H9 (cell line): ENCODE measurements at regions not wholly inside any gene's neighbourhood (a gene's known extent, or its start where the extent isn't known, plus 50 kb on each side); places are given as distances from the start of the nearest gene placed in this dataset.

Source experiments
- DNase-seq: peaks from one replicate; pipeline ENCODE4 v3.0.0-alpha.2; 2017
- H2AFZ ChIP-seq: one replicate; pipeline ENCODE4 v1.6.1; 2013; ENCODE audit warnings: mild to moderate bottlenecking, low read length, control low read depth, moderate library complexity
- H2AK5ac ChIP-seq: 2 replicates; pipeline ENCODE4 v1.6.1; 2013; ENCODE audit warnings: low read length, control low read depth, mixed read lengths; ENCODE audit not compliant: insufficient read length
- H2BK120ac ChIP-seq: one replicate; pipeline ENCODE4 v1.6.1; 2013; ENCODE audit warnings: low read depth, mild to moderate bottlenecking, low read length, control low read depth, inconsistent platforms; ENCODE audit not compliant: poor library complexity, severe bottlenecking
- H2BK12ac ChIP-seq: 2 replicates; pipeline ENCODE4 v1.6.1; 2013; ENCODE audit warnings: low read length, control low read depth, mixed read lengths, low read depth; ENCODE audit not compliant: insufficient read length
- H2BK15ac ChIP-seq: 2 replicates; pipeline ENCODE4 v1.6.1; 2013; ENCODE audit warnings: low read depth, low read length, control low read depth
- H2BK20ac ChIP-seq: one replicate; pipeline ENCODE4 v1.6.1; 2013; ENCODE audit warnings: low read depth, mild to moderate bottlenecking, low read length, control low read depth, inconsistent platforms; ENCODE audit not compliant: poor library complexity, severe bottlenecking
- H2BK5ac ChIP-seq: 2 replicates; pipeline ENCODE4 v1.6.1; 2013; ENCODE audit warnings: low read length, control low read depth, mixed read lengths; ENCODE audit not compliant: insufficient read length
- H3K14ac ChIP-seq: 2 replicates; pipeline ENCODE4 v1.6.1; 2013; ENCODE audit warnings: low read length, control low read depth; ENCODE audit not compliant: insufficient read depth
- H3K18ac ChIP-seq: 2 replicates; pipeline ENCODE4 v1.6.1; 2013; ENCODE audit warnings: low read depth, mild to moderate bottlenecking, mixed read lengths, low read length, control low read depth; ENCODE audit not compliant: insufficient read length
- H3K23ac ChIP-seq: 2 replicates; pipeline ENCODE4 v1.6.1; 2013; ENCODE audit warnings: low read length, control low read depth, mixed read lengths, low read depth; ENCODE audit not compliant: insufficient read length
- H3K23me2 ChIP-seq: 2 replicates; pipeline ENCODE4 v1.6.1; 2013; ENCODE audit warnings: low read depth, mild to moderate bottlenecking, mixed read lengths, low read length, control low read depth; ENCODE audit not compliant: insufficient read length, poor library complexity, severe bottlenecking
- H3K27ac ChIP-seq: 2 replicates; pipeline ENCODE4 v1.5.1; 2013; ENCODE audit warnings: low read length, control low read depth, mixed read lengths, low read depth; ENCODE audit not compliant: insufficient read length
- H3K27me3 ChIP-seq: 2 replicates; pipeline ENCODE4 v1.6.1; 2013; ENCODE audit warnings: low read length, control low read depth, inconsistent platforms; ENCODE audit not compliant: insufficient read depth
- H3K4ac ChIP-seq: 2 replicates; pipeline ENCODE4 v1.6.1; 2013; ENCODE audit warnings: low read depth, mild to moderate bottlenecking, control low read depth, inconsistent platforms, low read length, moderate library complexity
- H3K4me1 ChIP-seq: 2 replicates; pipeline ENCODE4 v1.6.1; 2013; ENCODE audit warnings: low read length, control low read depth, inconsistent platforms; ENCODE audit not compliant: insufficient read depth
- H3K4me2 ChIP-seq: 2 replicates; pipeline ENCODE4 v1.6.1; 2013; ENCODE audit warnings: low read length, control low read depth, mixed read lengths; ENCODE audit not compliant: insufficient read length, insufficient read depth
- H3K56ac ChIP-seq: 2 replicates; pipeline ENCODE4 v1.6.1; 2013; ENCODE audit warnings: low read depth, mild to moderate bottlenecking, mixed read lengths, low read length, control low read depth; ENCODE audit not compliant: insufficient read length
- H3K79me1 ChIP-seq: 2 replicates; pipeline ENCODE4 v1.6.1; 2013; ENCODE audit warnings: low read depth, mild to moderate bottlenecking, moderate library complexity, low read length, control low read depth, inconsistent platforms; ENCODE audit not compliant: insufficient read depth, poor library complexity, severe bottlenecking
- H3K79me2 ChIP-seq: 2 replicates; pipeline ENCODE4 v1.6.1; 2013; ENCODE audit warnings: low read length, control low read depth, inconsistent platforms; ENCODE audit not compliant: insufficient read depth
- H3K9ac ChIP-seq: 2 replicates; pipeline ENCODE4 v1.6.1; 2013; ENCODE audit warnings: low read length, control low read depth, mixed read lengths; ENCODE audit not compliant: insufficient read length; ENCODE audit errors: extremely low read depth
- H3K9me3 ChIP-seq: one replicate; pipeline ENCODE4 v1.6.1; 2013; ENCODE audit warnings: low read depth, low read length, inconsistent platforms; ENCODE audit not compliant: control insufficient read depth
- H3T11ph ChIP-seq: one replicate; pipeline ENCODE4 v1.6.1; 2013; ENCODE audit warnings: mild to moderate bottlenecking, low read length, control low read depth, inconsistent platforms
- H4K20me1 ChIP-seq: one replicate; pipeline ENCODE4 v1.6.1; 2013; ENCODE audit not compliant: control insufficient read depth, insufficient read length, insufficient read depth
- H4K5ac ChIP-seq: 2 replicates; pipeline ENCODE4 v1.6.1; 2013; ENCODE audit warnings: low read depth, mild to moderate bottlenecking, mixed read lengths, low read length, control low read depth; ENCODE audit not compliant: insufficient read length
- H4K8ac ChIP-seq: replicated peaks from 2 replicates; pipeline ENCODE4 v1.6.1; 2013; ENCODE audit warnings: low read length, control low read depth, mixed read lengths, low read depth; ENCODE audit not compliant: insufficient read length
- H4K91ac ChIP-seq: 2 replicates; pipeline ENCODE4 v1.6.1; 2013; ENCODE audit warnings: low read depth, mild to moderate bottlenecking, moderate library complexity, mixed read lengths, low read length, control low read depth; ENCODE audit not compliant: insufficient read length
- H3K27ac Mint-ChIP-seq, 3 experiments: 2 replicates in 2 of 3; 3 replicates in 1 of 3; pipeline ENCODE4 v1.8.0; 2020 to 2021; ENCODE audit warnings: mixed read lengths in 3 of 3, mild to moderate bottlenecking in 1 of 3, moderate library complexity in 1 of 3
- H3K27me3 Mint-ChIP-seq: 2 replicates; pipeline ENCODE4 v1.8.0; 2021; ENCODE audit warnings: low read depth, mild to moderate bottlenecking, moderate library complexity, mixed read lengths
- H3K36me3 Mint-ChIP-seq, 3 experiments: 2 replicates in 2 of 3; 3 replicates in 1 of 3; pipeline ENCODE4 v1.8.0; 2020 to 2021; ENCODE audit warnings: low read depth in 3 of 3, mixed read lengths in 3 of 3; ENCODE audit not compliant: insufficient read depth in 1 of 3
- H3K4me1 Mint-ChIP-seq, 2 experiments: 2 replicates each; pipeline ENCODE4 v1.8.0; 2020; ENCODE audit warnings: mixed read lengths in 2 of 2
- H3K4me3 Mint-ChIP-seq, 2 experiments: 2 replicates in 1 of 2; 3 replicates in 1 of 2; pipeline ENCODE4 v1.8.0; 2020 to 2021; ENCODE audit warnings: mild to moderate bottlenecking in 2 of 2, mixed read lengths in 2 of 2, moderate library complexity in 1 of 2
- H3K9me3 Mint-ChIP-seq, 2 experiments: 2 replicates in 1 of 2; 3 replicates in 1 of 2; pipeline ENCODE4 v1.8.0; 2020; ENCODE audit warnings: mild to moderate bottlenecking in 2 of 2, mixed read lengths in 2 of 2, moderate library complexity in 1 of 2
- CTCF ChIP-seq: fragments of 200-600 bp; sonication (generic); conservative IDR thresholded peaks from 3 replicates; pipeline ENCODE4 v1.8.0; 2021; ENCODE audit warnings: antibody characterized with exemption, mild to moderate bottlenecking
- WGBS: extraction: QIAGEN DNeasy Blood & Tissue Kit; methylation state at CpG from one replicate; pipeline ENCODE4 v1.1.7; 2013; ENCODE audit warnings: missing lambda C conversion rate, low lambda C conversion rate, mixed read lengths; ENCODE audit not compliant: insufficient read length; ENCODE audit errors: extremely low coverage; 5-methylcytosine and 5-hydroxymethylcytosine counted together

GRCh38 chr5:61653807-61654580 lies 321.9 kb downstream of the ZSWIM6 start:
- WGBS, result no CpG with 5 or more reads among the region's 7 CpGs
- no peak overlapping the region for H2BK20ac ChIP-seq
- no peak overlapping the region for H3K18ac ChIP-seq
- H2BK15ac ChIP-seq, result no peak overlapping the region
- DNase-seq, result no peak
- no peak overlapping the region for H2AFZ ChIP-seq
- H3K23ac ChIP-seq, result no peak overlapping the region
- TF ChIP-seq CTCF, result 0 out of 3 replicates have a peak, but pooled peaks have one; percentile 22
- peaks cover 13 to 15% of the 10 kb centered on the region in 2 experiments for H3K4me1 Mint-ChIP-seq
- H2BK5ac ChIP-seq, result no peak overlapping the region
- H3K79me2 ChIP-seq, result no peaks in the 10 kb centered on the region
- H2AK5ac ChIP-seq, result no peak overlapping the region
- H4K8ac ChIP-seq, result no peak overlapping the region
- no peaks in the 10 kb centered on the region for H3K9me3 ChIP-seq
- H3K27ac Mint-ChIP-seq, result no peak overlapping the region; a peak in 1 of 7 replicates
- H3K36me3 Mint-ChIP-seq, result no peaks in the 10 kb centered on the region
- H3K4me2 ChIP-seq, result no peak overlapping the region
- H3K27me3 ChIP-seq, result no peaks in the 10 kb centered on the region
- no peaks in the 10 kb centered on the region for H3K27me3 Mint-ChIP-seq
- no peak overlapping the region for H3K4me3 Mint-ChIP-seq
- no peaks in the 10 kb centered on the region for H3K9me3 Mint-ChIP-seq
- H3K4ac ChIP-seq, result no peak overlapping the region
- H3K4me1 ChIP-seq, result no peaks in the 10 kb centered on the region; the same call in 1 of the 2 replicates
- no peaks in the 10 kb centered on the region for H4K20me1 ChIP-seq
- no peak overlapping the region for H2BK12ac ChIP-seq
- H4K91ac ChIP-seq, result no peak overlapping the region
- no peak overlapping the region for H3K9ac ChIP-seq
- no peak overlapping the region for H3T11ph ChIP-seq
- H2BK120ac ChIP-seq, result no peak overlapping the region
- no peak overlapping the region for H4K5ac ChIP-seq
- no peaks in the 10 kb centered on the region for H3K79me1 ChIP-seq
- no peak overlapping the region for H3K56ac ChIP-seq
- H3K23me2 ChIP-seq, result no peaks in the 10 kb centered on the region
- H3K27ac ChIP-seq, result no peak overlapping the region
- no peak overlapping the region for H3K14ac ChIP-seq
